Stimulated activated CD8-positive, alpha-beta memory T cell treated with anti-CD3 and anti-CD28 coated beads, Interleukin-15, amount 100 ng/mL, for 4 hours (primary cell): ENCODE measurements at regions not wholly inside any gene's neighbourhood (a gene's known extent, or its start where the extent isn't known, plus 50 kb on each side); places are given as distances from the start of the nearest gene placed in this dataset.

ENCODE experiments used
- DNase-seq, 2 donors: peaks; one replicate each; pipeline ENCODE4 v3.0.0-alpha.2; 2020; ENCODE audit warnings: low read depth in 2 of 2

GRCh38 chr16:79659344-79659743 is 58.8 kb upstream of the MAF start:
- DNase-seq: no peak

GRCh38 chr16:79658301-79659033 is 57.9 kb upstream of the MAF start:
- no peak for DNase-seq

GRCh38 chr16:79656553-79657115 is 56.1 kb upstream of the MAF start:
- DNase-seq: no peak

- no peak for DNase-seq
These were observed 52.9 kb upstream of the MAF start for GRCh38 chr16:79653373-79653891.

- no peak for DNase-seq
These were observed 50.8 kb upstream of the MAF start for GRCh38 chr16:79651363-79651762.
